Lower lobe of right lung (tissue), 2 donors: ENCODE measurements at regions not wholly inside any gene's neighbourhood (a gene's known extent, or its start where the extent isn't known, plus 50 kb on each side); places are given as distances from the start of the nearest gene placed in this dataset.

ENCODE experiments used
- ATAC-seq, 2 donors: fragments of 200-7000 bp; cut with Tn5 transposase; one replicate each; pipeline ENCODE4 v1.9.1; 2020 to 2022; ENCODE audit warnings: mild to moderate bottlenecking in 2 of 2, moderate library complexity in 2 of 2
- DNase-seq: peaks from one replicate; pipeline ENCODE4 v3.0.0-alpha.2; 2020
- H3K27ac ChIP-seq: fragments of 200-600 bp; one replicate; pipeline ENCODE4 v1.8.0; 2022
- H3K27me3 ChIP-seq: fragments of 200-600 bp; one replicate; pipeline ENCODE4 v1.8.0; 2022; ENCODE audit warnings: low read depth
- H3K36me3 ChIP-seq: fragments of 200-600 bp; one replicate; pipeline ENCODE4 v1.8.0; 2022; ENCODE audit warnings: mild to moderate bottlenecking
- H3K4me1 ChIP-seq: fragments of 200-600 bp; one replicate; pipeline ENCODE4 v1.8.0; 2022
- H3K4me3 ChIP-seq: fragments of 200-600 bp; one replicate; pipeline ENCODE4 v1.8.0; 2022; ENCODE audit warnings: mild to moderate bottlenecking
- H3K9me3 ChIP-seq: fragments of 200-600 bp; one replicate; pipeline ENCODE4 v1.8.0; 2022
- CTCF ChIP-seq: fragments of 200-600 bp; IDR thresholded peaks from one replicate; pipeline ENCODE4 v1.8.0; 2022; ENCODE audit warnings: antibody characterized with exemption, mild to moderate bottlenecking
- intact Hi-C: fragments of 100-400 bp; cut with DNase I; formaldehyde crosslinking; loops from one replicate; pipeline ENCODE4 v1.11.0; 2022
- donor health status: DM: no; HTN: yes; CAD: no; lungs with severe emphysema.

- Histone ChIP-seq H3K27ac (no peak overlapping the region), H3K9me3 (no peaks in the 10 kb centered on the region), H3K4me1 (no peaks in the 10 kb centered on the region), H3K36me3 (no peaks in the 10 kb centered on the region), H3K4me3 (no peak overlapping the region), H3K27me3 (no peaks in the 10 kb centered on the region)
- intact Hi-C loops = no loop called here
- DNase-seq (no peak), ATAC-seq (no peak)
- no peak for TF ChIP-seq CTCF
Measured at GRCh38 chr1:79530476-79530875, 523.9 kb upstream of the ADGRL4 start.

- TF ChIP-seq CTCF = no peak
- H3K27ac ChIP-seq = no peak overlapping the region
- H3K27me3 ChIP-seq = no peaks in the 10 kb centered on the region
- H3K4me1 ChIP-seq = no peaks in the 10 kb centered on the region
- ATAC-seq = no peak
- no peaks in the 10 kb centered on the region for H3K36me3 ChIP-seq
- DNase-seq = no peak
- intact Hi-C loops = no loop called here
- no peaks in the 10 kb centered on the region for H3K9me3 ChIP-seq
- no peak overlapping the region for H3K4me3 ChIP-seq
Measured at GRCh38 chr1:79530055-79530454, 523.5 kb upstream of the ADGRL4 start.

GRCh38 chr1:79524126-79524525 lies 517.6 kb upstream of the ADGRL4 start:
- no peak for DNase-seq
- Histone ChIP-seq H3K36me3 (no peaks in the 10 kb centered on the region), H3K4me3 (no peak overlapping the region), H3K4me1 (no peaks in the 10 kb centered on the region), H3K27me3 (no peaks in the 10 kb centered on the region), H3K9me3 (no peaks in the 10 kb centered on the region), H3K27ac (no peak overlapping the region)
- TF ChIP-seq CTCF = no peak
- intact Hi-C loops = no loop called here
- no peak for ATAC-seq

GRCh38 chr1:79519084-79519760 lies 512.7 kb upstream of the ADGRL4 start:
- H3K27ac ChIP-seq = no peak overlapping the region
- intact Hi-C loops = no loop called here
- no peaks in the 10 kb centered on the region for H3K36me3 ChIP-seq
- H3K4me1 ChIP-seq = no peaks in the 10 kb centered on the region
- DNase-seq (no peak), ATAC-seq (no peak)
- no peak overlapping the region for H3K4me3 ChIP-seq
- no peak for TF ChIP-seq CTCF
- H3K27me3 ChIP-seq = no peaks in the 10 kb centered on the region
- H3K9me3 ChIP-seq = no peaks in the 10 kb centered on the region

GRCh38 chr1:79517470-79518224 lies 511.1 kb upstream of the ADGRL4 start:
- intact Hi-C loops = no loop called here
- ATAC-seq = no peak

More at GRCh38 chr1:79517470-79518224, 511.1 kb upstream of the ADGRL4 start:
- H3K4me1 ChIP-seq = no peaks in the 10 kb centered on the region
- H3K4me3 ChIP-seq = no peak overlapping the region
- TF ChIP-seq CTCF = no peak
- H3K27me3 ChIP-seq = no peaks in the 10 kb centered on the region
- H3K9me3 ChIP-seq = no peaks in the 10 kb centered on the region
- no peaks in the 10 kb centered on the region for H3K36me3 ChIP-seq
- no peak for DNase-seq
- H3K27ac ChIP-seq = no peak overlapping the region
